ENCODE measurements at regions not wholly inside any gene's neighbourhood (a gene's known extent, or its start where the extent isn't known, plus 50 kb on each side); places are given as distances from the start of the nearest gene placed in this dataset.
A peak's percentile ranks its signal among the peaks of the same experiment; 100 is the strongest.

- H3K4me3 ChIP-seq (ENCODE audit: low read depth, low read length) = no peak overlapping the region
- no peak for TF ChIP-seq CTCF (IDR thresholded peaks at IDR 0.05; ENCODE audit: borderline replicate concordance, insufficient read depth, low read depth, low read length)
These were observed 73.0 kb downstream of the SERPINA3 start for GRCh38 chr14:94685166-94685581.

GRCh38 chr14:94682736-94683135 is 70.5 kb downstream of the SERPINA3 start:
- TF ChIP-seq CTCF (IDR thresholded peaks at IDR 0.05; ENCODE audit: borderline replicate concordance, insufficient read depth, low read depth, low read length) = no peak

GRCh38 chr14:94682061-94682516 is 69.9 kb downstream of the SERPINA3 start:
- H3K4me3 ChIP-seq (ENCODE audit: low read depth, low read length) = no peak overlapping the region
- no peak for TF ChIP-seq CTCF (IDR thresholded peaks at IDR 0.05; ENCODE audit: borderline replicate concordance, insufficient read depth, low read depth, low read length)

More at GRCh38 chr14:94682736-94683135, 70.5 kb downstream of the SERPINA3 start:
- no peak overlapping the region for H3K4me3 ChIP-seq (ENCODE audit: low read depth, low read length)

GRCh38 chr14:94681300-94682060 is 69.3 kb downstream of the SERPINA3 start:
- peak; percentile 44; the same call in 1 of the 2 replicates for TF ChIP-seq CTCF (IDR thresholded peaks at IDR 0.05; ENCODE audit: borderline replicate concordance, insufficient read depth, low read depth, low read length)
- no peak overlapping the region for H3K4me3 ChIP-seq (ENCODE audit: low read depth, low read length)

- TF ChIP-seq CTCF (IDR thresholded peaks at IDR 0.05; ENCODE audit: borderline replicate concordance, insufficient read depth, low read depth, low read length) = no peak
- H3K4me3 ChIP-seq (ENCODE audit: low read depth, low read length) = no peak overlapping the region
These were observed 68.7 kb downstream of the SERPINA3 start for GRCh38 chr14:94680862-94681288.

GRCh38 chr14:94679937-94680861 is 68.0 kb downstream of the SERPINA3 start:
- no peak overlapping the region for H3K4me3 ChIP-seq (ENCODE audit: low read depth, low read length)
- TF ChIP-seq CTCF (IDR thresholded peaks at IDR 0.05; ENCODE audit: borderline replicate concordance, insufficient read depth, low read depth, low read length) = no peak

Data from GM12875 (cell line).